ENCODE measurements at regions not wholly inside any gene's neighbourhood (a gene's known extent, or its start where the extent isn't known, plus 50 kb on each side); places are given as distances from the start of the nearest gene placed in this dataset.

DNA sequence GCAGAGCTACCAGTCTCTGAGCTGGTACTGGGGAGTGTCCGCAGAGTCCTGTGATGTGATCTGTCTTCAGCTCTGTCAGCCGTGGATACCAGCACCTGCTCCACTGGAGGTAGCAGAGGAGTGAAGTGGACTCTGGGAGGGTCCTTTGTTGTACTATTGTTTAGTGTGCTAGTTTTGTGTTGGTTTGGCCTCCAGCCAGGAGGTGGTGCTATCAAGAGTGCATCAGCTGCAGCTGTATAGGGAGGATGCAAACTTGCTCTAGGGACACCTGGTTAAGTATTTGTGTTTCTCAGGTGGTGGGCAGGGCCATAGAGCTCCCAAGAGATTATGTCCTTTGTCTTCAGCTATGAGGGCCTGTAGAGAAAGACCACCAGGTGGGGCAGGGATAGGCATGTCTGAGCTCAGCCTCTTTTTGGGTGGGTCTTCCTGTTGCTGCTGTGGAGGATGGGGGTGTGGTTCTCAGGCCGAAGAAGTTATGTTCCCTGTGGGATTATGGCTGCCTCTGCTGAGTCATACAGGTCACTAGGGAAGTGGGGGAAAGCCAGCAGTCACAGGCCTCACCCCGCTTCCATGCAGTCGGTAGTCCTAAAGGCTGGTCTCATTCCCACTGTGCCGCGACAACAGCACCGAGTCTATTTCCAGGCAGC, 443.2 kb upstream of the TBL1XR1 start:
- TF ChIP-seq FOXP2 (optimal IDR thresholded peaks at IDR 0.05; ENCODE audit: control extremely low read depth, extremely low read length, insufficient read depth) (no peak), POLR2AphosphoS5 (IDR thresholded peaks at IDR 0.05; ENCODE audit: borderline replicate concordance, low read depth, low read length) (no peak), EZH2 (IDR thresholded peaks at IDR 0.05) (no peak)
- H3K27ac ChIP-seq: no peak overlapping the region
- no peaks in the 10 kb centered on the region for H3K36me3 ChIP-seq (ENCODE audit: insufficient read depth, low read length)
- no peaks in the 10 kb centered on the region for H3K9me3 ChIP-seq (ENCODE audit: low read depth, low read length)
- no peak for DNase-seq (ENCODE audit: low read depth, low spot score)
- no peak overlapping the region for H3K9ac ChIP-seq (ENCODE audit: insufficient read length)
- H3K4me3 ChIP-seq: no peak overlapping the region

DNA sequence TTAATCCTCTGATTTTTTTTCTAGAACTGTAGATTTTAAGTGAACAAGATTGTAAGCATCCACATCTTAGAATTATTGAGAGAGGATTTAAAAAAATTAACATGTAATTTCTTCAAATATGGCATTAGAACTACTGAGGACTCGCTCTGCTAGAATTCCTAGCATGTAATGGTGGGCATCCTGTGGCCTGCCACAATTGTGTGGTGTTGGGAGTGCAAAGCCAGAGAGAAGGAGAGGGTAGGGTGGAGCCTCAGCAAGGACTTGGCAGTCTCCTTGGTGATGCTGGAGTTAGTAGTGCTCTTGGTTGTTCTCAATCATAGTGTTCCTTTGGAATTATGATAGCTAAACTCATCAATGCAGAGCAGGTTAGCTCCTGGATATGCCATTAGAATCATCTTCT, 443.9 kb upstream of the TBL1XR1 start:
- Histone ChIP-seq H3K9ac (ENCODE audit: insufficient read length) (no peak overlapping the region), H3K36me3 (ENCODE audit: insufficient read depth, low read length) (no peaks in the 10 kb centered on the region), H3K9me3 (ENCODE audit: low read depth, low read length) (no peaks in the 10 kb centered on the region), H3K27ac (no peak overlapping the region), H3K4me3 (no peak overlapping the region)
- TF ChIP-seq POLR2AphosphoS5 (IDR thresholded peaks at IDR 0.05; ENCODE audit: borderline replicate concordance, low read depth, low read length): no peak
- TF ChIP-seq FOXP2 (optimal IDR thresholded peaks at IDR 0.05; ENCODE audit: control extremely low read depth, extremely low read length, insufficient read depth): no peak
- TF ChIP-seq EZH2 (IDR thresholded peaks at IDR 0.05): no peak
- DNase-seq (ENCODE audit: low read depth, low spot score): no peak

DNA sequence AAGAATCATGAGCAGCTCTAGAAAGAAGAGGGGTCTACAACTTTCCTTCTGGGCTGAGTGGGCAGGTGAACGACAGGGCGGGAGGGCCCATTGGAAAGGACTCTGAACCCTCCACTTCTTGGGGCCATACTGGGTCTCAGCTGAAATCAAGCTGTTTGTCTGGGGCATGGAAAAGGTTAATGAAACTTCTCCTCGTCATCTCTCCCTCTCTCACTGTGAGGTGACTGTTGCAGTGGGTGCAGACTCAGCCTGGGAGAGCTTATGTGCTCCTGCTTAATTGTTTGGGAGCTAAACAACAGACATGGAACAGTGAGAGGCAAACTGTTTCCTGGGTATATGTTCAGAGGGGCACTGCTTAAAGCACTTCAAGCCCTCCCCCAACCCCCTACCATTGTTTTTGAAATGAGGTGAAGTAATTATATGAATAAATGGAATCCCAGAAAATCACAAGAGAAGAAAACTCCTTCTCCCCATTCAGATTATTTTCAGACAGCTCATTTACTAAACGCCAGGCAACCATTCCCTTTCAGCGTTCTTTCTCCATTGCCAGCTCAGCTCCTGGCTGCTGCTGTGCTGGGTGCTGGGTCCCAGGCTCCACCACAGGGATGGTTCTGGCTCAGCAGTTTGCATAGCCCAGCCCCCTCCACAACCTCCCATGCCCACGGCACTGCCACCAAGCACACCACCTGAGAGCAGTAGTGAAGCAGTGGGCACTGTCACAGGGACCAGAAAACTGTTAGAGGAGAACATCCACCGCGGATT, 444.9 kb upstream of the TBL1XR1 start:
- H3K9ac ChIP-seq (ENCODE audit: insufficient read length): no peak overlapping the region
- no peak for DNase-seq (ENCODE audit: low read depth, low spot score)
- no peak overlapping the region for H3K4me3 ChIP-seq
- H3K9me3 ChIP-seq (ENCODE audit: low read depth, low read length): no peaks in the 10 kb centered on the region
- H3K27ac ChIP-seq: no peak overlapping the region
- no peak for TF ChIP-seq FOXP2 (optimal IDR thresholded peaks at IDR 0.05; ENCODE audit: control extremely low read depth, extremely low read length, insufficient read depth)
- no peak for TF ChIP-seq EZH2 (IDR thresholded peaks at IDR 0.05)
- TF ChIP-seq POLR2AphosphoS5 (IDR thresholded peaks at IDR 0.05; ENCODE audit: borderline replicate concordance, low read depth, low read length): no peak
- no peaks in the 10 kb centered on the region for H3K36me3 ChIP-seq (ENCODE audit: insufficient read depth, low read length)

DNA sequence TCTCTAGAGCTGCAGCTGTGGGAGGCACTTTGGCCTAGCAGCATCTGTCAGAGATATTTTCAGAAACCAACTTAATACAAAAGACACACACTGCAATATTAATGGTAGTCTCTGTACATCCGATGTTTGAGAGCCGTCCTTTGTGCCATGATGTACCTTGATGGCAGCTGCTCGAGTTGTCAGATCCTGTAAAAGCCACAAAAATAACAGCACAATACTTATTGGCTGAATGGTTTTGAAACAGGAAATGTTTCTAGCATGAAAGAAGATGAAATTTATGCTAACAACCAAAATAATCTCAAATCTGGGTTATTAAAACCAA, 445.5 kb upstream of the TBL1XR1 start:
- H3K9ac ChIP-seq (ENCODE audit: insufficient read length): no peak overlapping the region
- no peaks in the 10 kb centered on the region for H3K9me3 ChIP-seq (ENCODE audit: low read depth, low read length)
- no peak for DNase-seq (ENCODE audit: low read depth, low spot score)
- no peak overlapping the region for H3K27ac ChIP-seq
- H3K36me3 ChIP-seq (ENCODE audit: insufficient read depth, low read length): no peaks in the 10 kb centered on the region
- H3K4me3 ChIP-seq: no peak overlapping the region
- no peak for TF ChIP-seq POLR2AphosphoS5 (IDR thresholded peaks at IDR 0.05; ENCODE audit: borderline replicate concordance, low read depth, low read length)
- no peak for TF ChIP-seq EZH2 (IDR thresholded peaks at IDR 0.05)
- TF ChIP-seq FOXP2 (optimal IDR thresholded peaks at IDR 0.05; ENCODE audit: control extremely low read depth, extremely low read length, insufficient read depth): no peak

DNA sequence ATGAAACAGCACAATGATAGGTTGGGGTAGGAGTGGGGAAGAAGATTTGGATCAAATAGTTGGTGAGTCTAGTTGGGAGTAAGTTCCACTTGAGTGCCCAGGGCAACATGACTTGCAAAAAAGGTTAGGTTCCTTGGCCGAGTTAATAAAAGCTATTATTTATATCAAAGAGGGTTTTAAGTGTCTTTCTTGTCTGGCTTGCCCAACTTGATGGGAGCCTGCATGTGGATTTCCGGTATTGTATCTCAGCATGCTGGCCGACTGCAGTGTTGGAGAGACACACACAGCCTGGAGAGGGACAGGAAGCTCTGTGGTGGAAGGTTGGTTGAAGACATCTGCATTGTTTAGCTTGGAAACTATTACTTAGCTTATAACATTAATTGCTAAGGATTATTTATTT, 449.5 kb upstream of the TBL1XR1 start:
- no peak overlapping the region for H3K9ac ChIP-seq (ENCODE audit: insufficient read length)
- no peak overlapping the region for H3K4me3 ChIP-seq
- no peaks in the 10 kb centered on the region for H3K9me3 ChIP-seq (ENCODE audit: low read depth, low read length)
- no peak overlapping the region for H3K27ac ChIP-seq
- TF ChIP-seq POLR2AphosphoS5 (IDR thresholded peaks at IDR 0.05; ENCODE audit: borderline replicate concordance, low read depth, low read length) (no peak), FOXP2 (optimal IDR thresholded peaks at IDR 0.05; ENCODE audit: control extremely low read depth, extremely low read length, insufficient read depth) (no peak), EZH2 (IDR thresholded peaks at IDR 0.05) (no peak)
- H3K36me3 ChIP-seq (ENCODE audit: insufficient read depth, low read length): no peaks in the 10 kb centered on the region
- DNase-seq (ENCODE audit: low read depth, low spot score): no peak

DNA sequence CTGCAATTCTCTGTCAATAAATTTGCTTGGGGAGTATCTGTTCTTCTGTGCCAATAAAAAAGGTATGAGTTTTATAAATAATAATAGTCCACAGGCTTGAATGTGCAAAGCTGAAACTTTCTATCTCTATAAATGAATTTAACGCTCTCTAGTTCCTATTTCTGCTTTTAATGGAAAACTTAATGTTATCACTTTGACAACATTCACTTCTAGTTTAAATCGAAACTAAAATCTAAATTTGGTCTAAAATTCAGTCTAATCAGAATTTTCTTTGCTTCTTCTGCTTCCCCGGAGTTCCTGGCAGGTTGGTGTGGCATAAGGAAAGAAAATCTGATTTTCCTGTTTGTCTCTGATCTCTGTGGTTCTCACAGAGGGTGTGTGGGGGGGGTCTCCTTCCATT, 450.1 kb upstream of the TBL1XR1 start:
- H3K27ac ChIP-seq: no peak overlapping the region
- TF ChIP-seq FOXP2 (optimal IDR thresholded peaks at IDR 0.05; ENCODE audit: control extremely low read depth, extremely low read length, insufficient read depth): no peak
- TF ChIP-seq EZH2 (IDR thresholded peaks at IDR 0.05): no peak
- no peak for TF ChIP-seq POLR2AphosphoS5 (IDR thresholded peaks at IDR 0.05; ENCODE audit: borderline replicate concordance, low read depth, low read length)
- H3K36me3 ChIP-seq (ENCODE audit: insufficient read depth, low read length): no peaks in the 10 kb centered on the region
- H3K4me3 ChIP-seq: no peak overlapping the region
- no peak for DNase-seq (ENCODE audit: low read depth, low spot score)
- H3K9ac ChIP-seq (ENCODE audit: insufficient read length): no peak overlapping the region
- no peaks in the 10 kb centered on the region for H3K9me3 ChIP-seq (ENCODE audit: low read depth, low read length)

DNA sequence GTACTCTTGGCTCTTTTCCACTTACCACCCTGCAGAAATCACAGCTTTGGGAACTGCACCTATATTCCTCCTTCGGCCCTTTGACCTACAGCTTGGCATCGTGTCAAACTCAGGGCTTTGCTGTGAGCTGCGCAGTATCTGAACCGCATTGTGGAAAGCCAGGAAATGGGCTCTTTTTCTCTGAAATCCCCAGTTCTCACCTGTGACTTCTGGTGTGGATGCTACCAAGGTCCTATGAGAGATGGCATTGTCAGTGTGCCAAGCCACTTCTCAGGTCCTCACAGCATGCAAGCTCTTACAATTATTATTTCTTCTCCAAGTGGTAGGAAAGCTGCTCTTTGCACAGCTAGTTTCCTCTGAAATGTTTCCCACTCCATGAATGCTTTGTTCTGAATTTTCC, 450.6 kb upstream of the TBL1XR1 start:
- Histone ChIP-seq H3K36me3 (ENCODE audit: insufficient read depth, low read length) (no peaks in the 10 kb centered on the region), H3K9ac (ENCODE audit: insufficient read length) (no peak overlapping the region)

DNA sequence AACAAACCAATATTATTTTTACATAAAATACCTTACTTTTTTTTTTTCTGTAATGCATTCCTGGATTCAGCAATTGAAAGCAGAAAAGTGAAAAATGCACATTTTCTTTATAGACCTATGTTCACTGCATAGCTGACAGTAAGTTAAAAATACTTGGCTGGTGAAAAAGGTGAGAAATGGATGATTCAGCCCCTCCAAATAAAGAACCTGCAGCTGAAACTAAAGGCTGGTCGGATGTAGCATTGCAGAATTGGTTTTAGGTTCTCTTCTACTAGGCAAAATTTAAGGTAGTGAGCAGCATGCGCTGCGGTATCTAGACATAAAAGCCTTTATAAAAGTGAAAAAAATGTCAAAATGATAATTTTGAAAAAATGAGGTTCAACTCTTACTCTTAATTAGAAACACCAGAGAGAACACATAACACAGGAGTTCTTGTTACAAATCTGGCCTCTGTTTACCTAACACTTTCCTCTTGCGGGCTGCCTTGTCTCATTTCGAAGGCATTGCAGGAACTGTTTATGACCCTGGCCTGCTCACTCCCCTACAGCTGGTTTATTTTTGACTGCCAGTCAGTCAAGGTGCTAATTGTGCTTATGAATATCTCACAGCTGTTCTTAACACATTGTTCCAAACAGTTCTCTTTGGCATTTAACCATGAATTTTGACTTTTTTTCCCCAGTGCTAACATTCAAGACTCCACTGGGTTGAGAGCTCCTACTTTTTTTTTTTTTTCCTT, 455.4 kb upstream of the TBL1XR1 start:
- Histone ChIP-seq H3K9me3 (ENCODE audit: low read depth, low read length) (0 out of 2 replicates have a peak, but pooled peaks cover 8% of the 10 kb centered on the region), H3K27ac (no peak overlapping the region), H3K4me3 (no peak overlapping the region), H3K36me3 (ENCODE audit: insufficient read depth, low read length) (no peaks in the 10 kb centered on the region), H3K9ac (ENCODE audit: insufficient read length) (no peak overlapping the region)
- no peak for DNase-seq (ENCODE audit: low read depth, low spot score)
- TF ChIP-seq POLR2AphosphoS5 (IDR thresholded peaks at IDR 0.05; ENCODE audit: borderline replicate concordance, low read depth, low read length) (no peak), EZH2 (IDR thresholded peaks at IDR 0.05) (no peak), FOXP2 (optimal IDR thresholded peaks at IDR 0.05; ENCODE audit: control extremely low read depth, extremely low read length, insufficient read depth) (no peak)

More for the DNA sequence above, 450.6 kb upstream of the TBL1XR1 start:
- no peak for DNase-seq (ENCODE audit: low read depth, low spot score)
- no peak overlapping the region for H3K4me3 ChIP-seq
- no peak for TF ChIP-seq FOXP2 (optimal IDR thresholded peaks at IDR 0.05; ENCODE audit: control extremely low read depth, extremely low read length, insufficient read depth)
- TF ChIP-seq EZH2 (IDR thresholded peaks at IDR 0.05): no peak
- TF ChIP-seq POLR2AphosphoS5 (IDR thresholded peaks at IDR 0.05; ENCODE audit: borderline replicate concordance, low read depth, low read length): no peak
- H3K9me3 ChIP-seq (ENCODE audit: low read depth, low read length): no peaks in the 10 kb centered on the region
- H3K27ac ChIP-seq: no peak overlapping the region

Measured in SK-N-MC (cell line).